ENCODE measurements at regions not wholly inside any gene's neighbourhood (a gene's known extent, or its start where the extent isn't known, plus 50 kb on each side); places are given as distances from the start of the nearest gene placed in this dataset.

DNA sequence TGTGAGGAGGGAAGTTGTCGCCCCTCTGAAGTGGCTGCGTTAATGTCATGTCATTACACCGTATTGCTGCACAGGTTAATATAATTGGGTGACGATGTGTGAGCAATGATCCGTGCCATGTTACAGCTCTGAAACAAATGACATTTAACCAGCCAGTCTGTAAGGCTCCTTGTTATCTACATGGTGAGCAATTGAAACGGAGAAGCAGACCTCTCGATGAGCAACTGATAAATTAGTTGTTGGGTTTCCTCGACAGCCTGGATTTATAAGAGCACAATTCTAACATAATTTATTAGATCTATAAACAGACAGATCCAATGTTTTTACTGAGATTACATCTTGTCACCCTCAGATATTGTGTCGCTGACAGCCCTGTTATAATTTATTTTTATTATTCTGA lies 49.9 kb upstream of the MAFB start:
- H3K4me3 ChIP-seq (ENCODE audit: low read depth, low read length) = no peak overlapping the region
- DNase-seq (ENCODE audit: low read depth) = no peak
- TF ChIP-seq, protein P1, sequence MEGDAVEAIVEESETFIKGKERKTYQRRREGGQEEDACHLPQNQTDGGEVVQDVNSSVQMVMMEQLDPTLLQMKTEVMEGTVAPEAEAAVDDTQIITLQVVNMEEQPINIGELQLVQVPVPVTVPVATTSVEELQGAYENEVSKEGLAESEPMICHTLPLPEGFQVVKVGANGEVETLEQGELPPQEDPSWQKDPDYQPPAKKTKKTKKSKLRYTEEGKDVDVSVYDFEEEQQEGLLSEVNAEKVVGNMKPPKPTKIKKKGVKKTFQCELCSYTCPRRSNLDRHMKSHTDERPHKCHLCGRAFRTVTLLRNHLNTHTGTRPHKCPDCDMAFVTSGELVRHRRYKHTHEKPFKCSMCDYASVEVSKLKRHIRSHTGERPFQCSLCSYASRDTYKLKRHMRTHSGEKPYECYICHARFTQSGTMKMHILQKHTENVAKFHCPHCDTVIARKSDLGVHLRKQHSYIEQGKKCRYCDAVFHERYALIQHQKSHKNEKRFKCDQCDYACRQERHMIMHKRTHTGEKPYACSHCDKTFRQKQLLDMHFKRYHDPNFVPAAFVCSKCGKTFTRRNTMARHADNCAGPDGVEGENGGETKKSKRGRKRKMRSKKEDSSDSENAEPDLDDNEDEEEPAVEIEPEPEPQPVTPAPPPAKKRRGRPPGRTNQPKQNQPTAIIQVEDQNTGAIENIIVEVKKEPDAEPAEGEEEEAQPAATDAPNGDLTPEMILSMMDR (IDR thresholded peaks at IDR 0.05; ENCODE audit: low read depth, low read length, missing control alignments) = no peak

DNA sequence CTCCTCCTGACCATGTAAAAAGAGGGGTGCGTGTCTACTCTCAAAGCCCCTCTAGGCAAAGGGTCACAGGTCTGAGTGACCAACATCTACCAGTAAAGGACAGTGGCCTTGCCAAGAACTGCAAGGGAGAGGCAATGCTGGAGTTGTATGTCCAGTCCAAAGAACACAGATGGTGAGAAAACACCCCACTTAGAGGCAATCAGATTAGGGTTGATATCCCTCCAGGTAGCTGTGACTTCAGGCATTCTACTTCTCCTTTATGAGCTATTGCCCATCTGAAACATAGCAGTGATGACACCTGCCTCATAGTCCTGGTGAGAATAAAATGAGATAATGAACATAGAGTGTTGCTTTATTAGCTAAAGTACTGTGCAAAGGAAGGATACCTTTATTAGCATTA lies 50.8 kb upstream of the MAFB start:
- no peak overlapping the region for H3K4me3 ChIP-seq (ENCODE audit: low read depth, low read length)
- no peak for DNase-seq (ENCODE audit: low read depth)
- TF ChIP-seq, protein P1 (IDR thresholded peaks at IDR 0.05; ENCODE audit: low read depth, low read length, missing control alignments) = no peak

DNA sequence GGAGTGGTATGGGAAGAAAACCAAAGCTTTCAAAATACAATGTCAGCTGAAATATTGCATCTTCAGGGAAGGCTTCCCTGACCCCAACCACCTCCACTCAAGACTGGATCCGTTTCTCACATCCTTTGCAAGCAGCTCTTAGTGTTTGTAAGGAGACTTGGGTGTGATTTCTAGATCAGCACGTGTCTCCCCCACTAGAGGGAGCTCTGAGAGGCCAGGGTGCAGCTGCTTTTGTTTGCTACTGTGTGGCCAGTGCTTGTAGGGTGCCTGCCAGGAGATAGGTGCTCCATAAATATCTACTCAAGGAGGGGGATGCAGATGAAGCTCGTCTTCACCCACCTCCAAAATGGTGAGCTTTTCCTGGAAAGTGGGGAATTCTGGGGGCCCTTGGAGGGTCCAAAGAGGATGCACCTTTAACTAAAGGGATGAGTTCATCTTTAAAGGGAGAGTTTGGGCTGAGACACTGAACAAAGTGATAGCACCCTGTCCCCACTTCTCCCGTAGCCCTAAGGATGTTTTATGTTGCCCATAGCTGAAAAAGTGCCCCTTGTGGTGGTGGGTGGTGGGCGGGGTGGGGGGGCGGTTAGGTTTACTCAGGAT lies 52.6 kb upstream of the MAFB start:
- H3K4me3 ChIP-seq (ENCODE audit: low read depth, low read length) = no peak overlapping the region
- TF ChIP-seq, protein P1 (IDR thresholded peaks at IDR 0.05; ENCODE audit: low read depth, low read length, missing control alignments) = peak; percentile 87
- DNase-seq (ENCODE audit: low read depth) = peak; percentile 15

DNA sequence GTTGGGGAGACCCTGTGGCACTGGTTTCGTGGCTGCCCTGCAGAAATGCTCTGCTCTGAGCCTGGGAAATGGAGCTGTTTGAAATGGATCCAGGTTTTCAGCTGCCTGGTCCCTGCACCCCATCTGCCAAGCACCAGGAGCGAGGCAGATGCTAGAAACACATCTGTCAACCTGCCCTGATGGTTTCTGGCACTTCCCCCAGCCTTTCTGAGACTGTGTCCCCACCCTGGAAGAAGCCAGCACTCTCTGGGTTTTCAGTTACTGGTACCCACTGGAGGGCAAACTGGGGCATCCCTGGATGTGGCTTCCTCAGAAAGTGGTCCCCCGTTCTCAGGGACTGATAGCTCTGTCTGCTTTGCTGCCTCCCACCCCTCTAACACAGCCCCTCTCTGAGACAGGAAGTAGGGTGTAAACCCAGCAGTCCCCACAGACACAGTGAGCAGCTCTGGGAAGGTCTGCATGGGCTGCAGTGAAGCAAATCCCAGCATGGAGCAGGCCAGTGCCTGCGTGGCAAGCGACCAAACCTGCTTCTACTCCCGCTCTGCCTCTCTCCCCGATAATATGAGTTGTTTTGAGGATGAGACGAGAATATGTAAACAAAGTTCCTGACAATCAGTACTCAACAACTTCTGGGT lies 54.2 kb upstream of the MAFB start:
- DNase-seq (ENCODE audit: low read depth) = no peak
- H3K4me3 ChIP-seq (ENCODE audit: low read depth, low read length) = no peak overlapping the region
- TF ChIP-seq, protein P1 (IDR thresholded peaks at IDR 0.05; ENCODE audit: low read depth, low read length, missing control alignments) = no peak

DNA sequence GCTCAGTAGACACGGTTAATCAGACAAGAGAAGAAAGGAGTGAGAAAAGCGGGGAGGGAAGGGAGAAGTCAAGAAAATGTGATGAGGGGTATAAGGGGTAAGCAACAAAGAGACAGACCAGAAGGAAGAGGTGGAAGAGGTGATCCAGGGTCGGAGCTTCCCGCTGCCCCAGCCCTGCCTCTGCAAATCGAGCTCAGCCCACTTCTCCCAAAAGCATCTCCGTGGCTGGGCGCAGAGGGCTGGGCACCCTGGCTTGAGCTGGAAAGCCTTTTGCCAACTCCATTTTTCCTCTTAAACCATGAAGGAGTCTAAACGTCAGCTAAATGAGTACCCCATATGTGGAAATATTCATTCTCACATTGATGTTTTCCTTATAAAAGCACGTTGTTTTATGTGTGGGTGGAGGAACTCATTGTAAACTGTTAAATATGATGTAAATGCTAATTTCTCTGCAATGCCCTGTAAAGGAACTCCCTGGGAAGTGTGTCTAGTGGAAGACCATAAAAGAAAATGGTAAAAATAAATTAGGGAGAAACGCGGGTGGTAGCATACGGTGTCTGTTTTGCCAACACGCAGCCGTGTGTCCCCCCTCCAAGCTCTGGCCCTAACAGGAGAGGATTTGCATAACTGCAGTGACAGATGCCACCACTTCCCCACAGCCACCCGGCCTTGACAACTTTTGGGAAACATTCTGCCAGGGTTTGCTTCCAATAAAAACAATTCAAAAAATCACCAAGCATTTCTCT lies 55.2 kb upstream of the MAFB start:
- DNase-seq (ENCODE audit: low read depth) = no peak
- TF ChIP-seq, protein P1 (IDR thresholded peaks at IDR 0.05; ENCODE audit: low read depth, low read length, missing control alignments) = no peak
- H3K4me3 ChIP-seq (ENCODE audit: low read depth, low read length) = no peak overlapping the region

DNA sequence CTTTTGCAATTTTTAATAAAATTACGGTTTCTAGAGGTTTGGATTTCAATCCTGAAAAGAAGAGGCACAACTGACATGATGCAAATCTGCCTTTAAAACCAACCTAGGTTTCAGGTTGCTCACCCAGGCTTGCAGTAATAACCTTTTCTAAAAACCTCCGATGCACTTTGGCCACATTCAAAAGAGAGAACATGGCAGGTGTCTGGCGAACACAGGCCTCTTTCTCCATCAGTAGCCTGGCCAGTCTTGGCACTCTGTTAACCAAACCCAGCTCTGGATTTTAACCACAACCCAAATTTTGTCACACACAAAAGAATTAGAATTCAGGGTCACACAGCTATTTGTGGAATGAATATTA lies 55.8 kb upstream of the MAFB start:
- TF ChIP-seq, protein P1 (IDR thresholded peaks at IDR 0.05; ENCODE audit: low read depth, low read length, missing control alignments) = no peak
- no peak for DNase-seq (ENCODE audit: low read depth)
- no peak overlapping the region for H3K4me3 ChIP-seq (ENCODE audit: low read depth, low read length)
